ENCODE measurements at regions not wholly inside any gene's neighbourhood (a gene's known extent, or its start where the extent isn't known, plus 50 kb on each side); places are given as distances from the start of the nearest gene placed in this dataset.

DNA sequence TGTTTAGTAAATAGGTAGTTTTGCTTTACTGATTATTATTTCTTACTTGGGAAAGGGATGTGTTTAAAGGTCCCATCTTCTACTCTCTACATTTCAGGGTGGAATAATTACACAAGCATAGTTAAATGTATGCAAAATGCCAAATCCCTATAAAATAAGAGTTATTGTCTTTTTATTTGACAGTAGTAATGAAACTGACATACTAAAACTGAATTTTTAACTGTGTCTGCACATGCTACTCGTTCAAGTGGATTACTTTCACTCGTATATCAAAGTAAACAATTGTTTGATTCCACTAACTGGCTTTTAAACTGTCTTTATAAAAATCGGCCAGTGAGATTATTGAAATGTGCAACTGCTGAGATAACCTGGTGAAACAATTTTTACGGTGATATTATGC lies 602.9 kb upstream of the ADGRB3 start:
- TF ChIP-seq POLR2A (IDR thresholded peaks at IDR 0.05) (no peak), CTCF (IDR thresholded peaks at IDR 0.05) (no peak)

All from vagina (tissue), 2 donors.